ENCODE measurements at regions not wholly inside any gene's neighbourhood (a gene's known extent, or its start where the extent isn't known, plus 50 kb on each side); places are given as distances from the start of the nearest gene placed in this dataset.

DNA sequence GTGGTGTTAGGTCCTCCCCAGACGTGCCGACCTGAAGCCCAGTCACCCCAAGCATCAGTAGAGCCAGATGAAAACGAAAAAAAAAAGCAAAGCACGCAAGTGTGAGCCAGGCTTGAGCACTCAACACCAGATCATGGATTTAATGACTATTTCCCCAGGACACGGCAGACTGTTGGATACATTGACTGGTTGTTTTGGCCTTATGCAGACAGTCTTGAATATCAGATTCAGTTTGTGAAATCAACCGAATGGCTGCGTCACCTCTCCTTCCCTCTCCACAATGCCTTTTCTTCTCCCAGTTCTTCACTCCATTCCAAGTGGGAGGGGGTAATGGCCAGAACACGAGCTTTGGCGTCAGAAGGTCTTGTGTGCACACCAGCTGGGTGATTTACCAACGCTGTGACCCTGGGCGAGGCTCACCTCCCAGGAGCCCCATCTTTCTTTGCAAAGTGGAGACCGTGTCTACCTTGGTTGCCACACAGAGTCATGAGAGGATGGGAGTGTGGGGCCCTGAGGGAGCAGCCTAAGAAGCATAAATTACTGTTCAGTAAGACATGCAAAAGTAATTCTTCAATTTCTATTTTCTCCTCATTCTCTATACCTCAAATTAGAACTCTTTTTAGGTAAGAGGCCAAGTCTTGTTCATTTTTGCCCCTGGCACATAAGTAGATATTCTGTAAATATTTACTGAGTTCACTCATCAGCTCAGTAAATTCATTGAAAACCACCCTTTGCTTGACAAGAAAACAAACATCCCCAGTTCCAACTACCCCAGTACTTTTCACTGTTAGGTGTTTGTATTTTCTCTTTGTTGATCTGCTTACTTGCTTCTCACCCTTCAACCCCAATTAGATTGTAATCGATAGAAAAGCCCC, 181.1 kb upstream of the COPS8 start:
- intact Hi-C loops (cut with micrococcal nuclease): no loop called here
- no peaks in the 10 kb centered on the region for H3K4me1 ChIP-seq (replicated peaks in 1 of 2; ENCODE audit: control insufficient read depth in 2 of 2, insufficient read depth in 2 of 2, low read length in 2 of 2)
- no peaks in the 10 kb centered on the region for H3K9me1 ChIP-seq (ENCODE audit: control insufficient read depth, insufficient read depth, low read length)
- no peak overlapping the region for H2AFZ ChIP-seq (ENCODE audit: low read depth, low read length)
- 0% methylated on average over 10 of the region's 13 CpGs for WGBS (ENCODE audit: insufficient coverage, low coverage, missing lambda C conversion rate)
- DNase-seq (ENCODE audit: extremely low read depth in 1 of 4, low spot score in 3 of 4) (no peak), ATAC-seq (no peak), FAIRE-seq (no peak)
- ChIA-PET CTCF (ENCODE audit: low intra/inter-chr PET ratio) (no interaction called here), POLR2A (no interaction called here)
- TF ChIP-seq ZNF695 (CRISPR knock-in tag; IDR thresholded peaks at IDR 0.05): no peak
- no peak for TF ChIP-seq MCM2 (IDR thresholded peaks at IDR 0.05; ENCODE audit: low read depth)
- no peak for TF ChIP-seq SMARCE1 (IDR thresholded peaks at IDR 0.05)
- TF ChIP-seq SMARCB1 (IDR thresholded peaks at IDR 0.05; ENCODE audit: insufficient read length, low read depth): no peak
- TF ChIP-seq ZKSCAN1 (IDR thresholded peaks at IDR 0.05; ENCODE audit: low read depth, low read length): no peak
- no peak for TF ChIP-seq GTF2F1 (IDR thresholded peaks at IDR 0.05; ENCODE audit: low read depth, low read length)
- TF ChIP-seq RBM22 (IDR thresholded peaks at IDR 0.05; ENCODE audit: low read depth, low read length, poor library complexity, severe bottlenecking): no peak
- no peak for TF ChIP-seq SNIP1 (IDR thresholded peaks at IDR 0.05; ENCODE audit: low read depth)
- no peak for TF ChIP-seq EGR1 (conservative IDR thresholded peaks at IDR 0.05)
- H3K79me2 ChIP-seq (ENCODE audit: control insufficient read depth, insufficient read depth, low read length): no peaks in the 10 kb centered on the region
- H3K36me3 ChIP-seq (ENCODE audit: control insufficient read depth, insufficient read depth, low read length): no peaks in the 10 kb centered on the region
- no peak overlapping the region for H3K4me3 ChIP-seq
- H3K27me3 ChIP-seq (ENCODE audit: control insufficient read depth in 2 of 2, insufficient read depth in 2 of 2, low read length in 2 of 2): peaks cover 0 to 29% of the 10 kb centered on the region in 2 experiments; a peak in 2 of 5 replicates
- H4K20me1 ChIP-seq (replicated peaks; ENCODE audit: control insufficient read depth, insufficient read depth, low read length): no peaks in the 10 kb centered on the region
- in situ Hi-C loops (cut with MboI): no loop called here
- no peak overlapping the region for H3K27ac ChIP-seq (ENCODE audit: extremely low read depth, low read depth, low read length)
- no peaks in the 10 kb centered on the region for H3K9me3 ChIP-seq (replicated peaks; ENCODE audit: control insufficient read depth, insufficient read depth, low read depth, low read length)
- H3K9ac ChIP-seq (ENCODE audit: insufficient read depth in 1 of 2, low read depth in 2 of 2, low read length in 2 of 2): no peak overlapping the region
- BruUV-seq (replicated peaks): no TSS peak
- no peak overlapping the region for H3K4me2 ChIP-seq (ENCODE audit: insufficient read depth, low read length)

All from K562 (cell line).